Epithelial cell of proximal tubule (primary cell): ENCODE measurements at regions not wholly inside any gene's neighbourhood (a gene's known extent, or its start where the extent isn't known, plus 50 kb on each side); places are given as distances from the start of the nearest gene placed in this dataset.

Experiments used
- DNase-seq: peaks from one replicate; pipeline ENCODE4 v3.0.0-alpha.2; 2011; ENCODE audit warnings: low read depth
- H3K4me3 ChIP-seq: 2 replicates; pipeline ENCODE4 v1.5.1; 2011; ENCODE audit warnings: low read depth, mild to moderate bottlenecking, low read length
- CTCF ChIP-seq: conservative IDR thresholded peaks from 2 replicates; pipeline ENCODE4 v1.5.1; 2012; ENCODE audit warnings: low read depth, mild to moderate bottlenecking, low read length

- DNase-seq = no peak
- TF ChIP-seq CTCF = no peak
- no peak overlapping the region for H3K4me3 ChIP-seq
Measured at GRCh38 chr9:106716820-106717219, 146.1 kb upstream of the ZNF462 start.

- DNase-seq = peak; percentile 70
- TF ChIP-seq CTCF = peak; percentile 34
- no peak overlapping the region for H3K4me3 ChIP-seq
Measured at GRCh38 chr9:106717686-106718085, 145.3 kb upstream of the ZNF462 start.

- no peak overlapping the region for H3K4me3 ChIP-seq
- TF ChIP-seq CTCF = no peak
- peak; percentile 40 for DNase-seq
Measured at GRCh38 chr9:106718936-106719335, 144.0 kb upstream of the ZNF462 start.

- no peak for TF ChIP-seq CTCF
- DNase-seq = no peak
Measured at GRCh38 chr9:106722051-106722753, 140.8 kb upstream of the ZNF462 start.

GRCh38 chr9:106723926-106724325, 139.0 kb upstream of the ZNF462 start:
- DNase-seq = no peak
- no peak overlapping the region for H3K4me3 ChIP-seq
- no peak for TF ChIP-seq CTCF

More at GRCh38 chr9:106722051-106722753, 140.8 kb upstream of the ZNF462 start:
- H3K4me3 ChIP-seq = no peak overlapping the region

GRCh38 chr9:106724566-106724965, 138.4 kb upstream of the ZNF462 start:
- TF ChIP-seq CTCF = no peak
- H3K4me3 ChIP-seq = no peak overlapping the region
- no peak for DNase-seq
